Neutrophil (primary cell): ENCODE measurements at regions not wholly inside any gene's neighbourhood (a gene's known extent, or its start where the extent isn't known, plus 50 kb on each side); places are given as distances from the start of the nearest gene placed in this dataset.
A peak's percentile ranks its signal among the peaks of the same experiment; 100 is the strongest.
"Not testable (repeated sequence)": the region's sequence is repeated elsewhere in the genome, so short reads cannot be mapped to it uniquely, and the experiment has no call there.

Source experiments
- H3K27ac ChIP-seq: fragments of 200-600 bp; sonication (generic); 2 replicates; pipeline ENCODE4 v1.5.1; 2016; ENCODE audit warnings: mild to moderate bottlenecking, moderate library complexity
- H3K27me3 ChIP-seq: fragments of 200-600 bp; sonication (generic); 2 replicates; pipeline ENCODE4 v1.6.0; 2016; ENCODE audit warnings: mild to moderate bottlenecking
- H3K36me3 ChIP-seq: fragments of 200-600 bp; sonication (generic); 2 replicates; pipeline ENCODE4 v1.5.1; 2017
- H3K4me1 ChIP-seq, 2 experiments: fragments of 200-600 bp in 1 of 2; sonication (generic) in 1 of 2; 1 replicate in 1 of 2; 2 replicates in 1 of 2; pipeline versions ENCODE4 v1.5.1 to v1.6.1; 2013 to 2016; ENCODE audit warnings: low read depth in 1 of 2, low read length in 1 of 2, mild to moderate bottlenecking in 1 of 2, moderate library complexity in 1 of 2; ENCODE audit not compliant: control insufficient read depth in 1 of 2, insufficient read depth in 1 of 2
- H3K4me3 ChIP-seq, 2 experiments: fragments of 200-600 bp in 1 of 2; sonication (generic) in 1 of 2; 1 replicate in 1 of 2; 2 replicates in 1 of 2; pipeline ENCODE4 v1.5.1; 2013 to 2016; ENCODE audit warnings: low read depth in 1 of 2, low read length in 1 of 2, mild to moderate bottlenecking in 1 of 2, moderate library complexity in 1 of 2
- H3K9me3 ChIP-seq: fragments of 200-600 bp; sonication (generic); 2 replicates; pipeline ENCODE4 v1.5.1; 2016
- TF ChIP-seq, protein P1 (sequence below): fragments of 200-600 bp; sonication (generic); IDR thresholded peaks from 2 replicates; pipeline ENCODE4 v1.5.1; 2016; ENCODE audit warnings: antibody characterized with exemption

DNA sequence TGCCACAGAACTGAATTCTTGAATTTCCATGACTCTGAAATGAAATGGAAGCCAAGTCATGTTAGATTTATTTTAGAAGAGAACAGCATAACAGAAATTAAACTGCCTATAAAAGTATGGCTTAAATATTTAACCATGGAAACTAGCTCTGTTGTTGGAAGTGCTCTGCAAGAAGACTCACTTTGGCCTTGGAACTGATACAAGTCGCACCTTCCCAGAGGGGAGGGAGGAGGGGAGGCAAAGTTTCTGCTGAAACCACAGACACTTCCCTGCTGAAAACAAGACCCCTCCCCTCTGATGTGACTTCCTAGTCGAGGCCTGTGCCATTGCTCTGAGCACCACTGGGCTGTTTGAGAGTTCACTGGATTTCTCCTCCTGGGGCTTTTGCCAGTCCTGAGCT is 72.1 kb downstream of the OR13A1 start:
- H3K4me3 ChIP-seq = no peak overlapping the region
- H3K4me1 ChIP-seq = no peaks in the 10 kb centered on the region
- H3K36me3 ChIP-seq = no peaks in the 10 kb centered on the region
- no peaks in the 10 kb centered on the region for H3K9me3 ChIP-seq
- no peak overlapping the region for H3K27ac ChIP-seq
- TF ChIP-seq, protein P1, sequence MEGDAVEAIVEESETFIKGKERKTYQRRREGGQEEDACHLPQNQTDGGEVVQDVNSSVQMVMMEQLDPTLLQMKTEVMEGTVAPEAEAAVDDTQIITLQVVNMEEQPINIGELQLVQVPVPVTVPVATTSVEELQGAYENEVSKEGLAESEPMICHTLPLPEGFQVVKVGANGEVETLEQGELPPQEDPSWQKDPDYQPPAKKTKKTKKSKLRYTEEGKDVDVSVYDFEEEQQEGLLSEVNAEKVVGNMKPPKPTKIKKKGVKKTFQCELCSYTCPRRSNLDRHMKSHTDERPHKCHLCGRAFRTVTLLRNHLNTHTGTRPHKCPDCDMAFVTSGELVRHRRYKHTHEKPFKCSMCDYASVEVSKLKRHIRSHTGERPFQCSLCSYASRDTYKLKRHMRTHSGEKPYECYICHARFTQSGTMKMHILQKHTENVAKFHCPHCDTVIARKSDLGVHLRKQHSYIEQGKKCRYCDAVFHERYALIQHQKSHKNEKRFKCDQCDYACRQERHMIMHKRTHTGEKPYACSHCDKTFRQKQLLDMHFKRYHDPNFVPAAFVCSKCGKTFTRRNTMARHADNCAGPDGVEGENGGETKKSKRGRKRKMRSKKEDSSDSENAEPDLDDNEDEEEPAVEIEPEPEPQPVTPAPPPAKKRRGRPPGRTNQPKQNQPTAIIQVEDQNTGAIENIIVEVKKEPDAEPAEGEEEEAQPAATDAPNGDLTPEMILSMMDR = no peak
- no peaks in the 10 kb centered on the region for H3K27me3 ChIP-seq

DNA sequence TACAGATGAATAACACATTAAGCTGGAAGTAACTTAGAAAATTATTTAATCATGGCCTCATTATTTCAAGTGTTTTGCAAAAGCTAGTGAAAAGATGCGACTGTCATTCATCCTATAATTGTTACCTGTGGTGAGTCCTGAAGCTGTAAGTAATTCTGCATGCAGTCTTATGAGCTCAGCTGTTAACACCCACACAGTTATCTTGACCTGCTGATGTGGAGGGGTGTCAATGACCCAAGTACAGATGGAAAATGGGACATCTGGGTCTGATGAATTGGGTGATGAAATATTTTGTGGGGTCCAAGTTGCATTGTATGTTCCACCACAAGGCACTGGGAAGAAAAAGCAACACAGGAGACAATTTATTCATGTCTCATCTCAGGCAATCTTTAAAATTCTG is 68.9 kb downstream of the OR13A1 start:
- TF ChIP-seq, protein P1 = no peak

DNA sequence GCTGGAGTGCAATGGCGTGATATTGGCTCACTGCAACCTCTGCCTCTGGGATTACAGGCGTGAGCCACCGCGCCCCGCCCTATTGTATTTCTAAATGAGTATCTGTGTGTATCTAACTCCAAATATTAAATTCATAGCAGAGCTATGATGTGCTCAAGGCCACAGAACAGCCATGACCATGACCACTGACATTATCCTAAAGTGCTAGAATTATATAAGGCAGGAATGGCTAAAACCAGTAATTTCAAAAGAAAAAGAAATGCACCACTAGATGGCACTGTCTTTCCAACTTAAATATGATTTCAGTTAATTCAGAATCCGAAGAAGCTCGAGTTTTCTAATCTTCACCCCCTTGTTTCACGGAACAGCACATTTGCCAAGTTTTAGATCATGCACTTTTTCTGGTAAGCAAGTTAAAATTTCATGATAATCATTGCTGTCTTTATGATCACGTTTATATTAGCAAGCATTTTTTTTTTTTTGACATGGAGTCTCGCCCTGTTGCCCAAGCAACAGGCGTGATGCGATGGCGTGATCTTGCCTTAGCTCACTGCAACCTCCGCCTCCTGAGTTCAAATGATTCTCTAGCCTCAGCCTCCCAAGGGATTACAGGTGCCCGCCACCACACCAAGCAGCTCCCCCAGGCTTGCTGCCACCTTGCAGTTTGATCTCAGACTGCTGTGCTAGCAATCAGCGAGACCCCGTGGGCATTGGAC is 65.3 kb downstream of the OR13A1 start:
- TF ChIP-seq, protein P1 = peak; percentile 63
- Histone ChIP-seq H3K4me1 (peaks cover 14 to 16% of the 10 kb centered on the region in 2 experiments), H3K27me3 (no peaks in the 10 kb centered on the region), H3K27ac (peak overlapping the region; percentile 44), H3K4me3 (peak overlapping the region in 1 of 2 experiments; percentile 17), H3K36me3 (no peaks in the 10 kb centered on the region), H3K9me3 (no peaks in the 10 kb centered on the region)

More for the DNA sequence above, 68.9 kb downstream of the OR13A1 start:
- Histone ChIP-seq H3K4me3 (no peak overlapping the region), H3K4me1 (peaks cover 14 to 16% of the 10 kb centered on the region in 2 experiments), H3K27ac (no peak overlapping the region), H3K9me3 (no peaks in the 10 kb centered on the region), H3K36me3 (no peaks in the 10 kb centered on the region), H3K27me3 (no peaks in the 10 kb centered on the region)

DNA sequence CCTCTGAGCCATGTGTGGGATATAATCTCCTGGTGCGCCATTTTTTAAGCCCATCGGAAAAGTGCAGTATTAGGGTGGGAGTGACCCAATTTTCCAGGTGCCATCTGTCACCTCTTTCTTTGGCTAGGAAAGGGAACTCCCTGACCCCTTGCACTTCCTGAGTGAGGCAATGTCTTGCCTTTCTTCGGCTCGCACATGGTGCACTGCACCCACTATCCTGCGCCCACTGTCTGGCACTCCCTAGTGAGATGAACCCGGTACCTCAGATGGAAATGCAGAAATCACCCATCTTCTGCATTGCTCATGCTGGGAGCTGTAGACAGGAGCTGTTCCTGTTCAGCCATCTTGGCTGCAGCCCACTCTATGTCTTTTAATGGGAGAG is 64.7 kb downstream of the OR13A1 start:
- not testable (repeated sequence) for H3K27me3 ChIP-seq, H3K36me3 ChIP-seq, H3K9me3 ChIP-seq, H3K4me3 ChIP-seq
- Histone ChIP-seq H3K4me1 (peaks cover 14 to 16% of the 10 kb centered on the region in 2 experiments), H3K27ac (peak overlapping the region; percentile 44)
